GM11168 (cell line): ENCODE measurements at regions not wholly inside any gene's neighbourhood (a gene's known extent, or its start where the extent isn't known, plus 50 kb on each side); places are given as distances from the start of the nearest gene placed in this dataset.

Experiments
- in situ Hi-C: fragments of 300-500 bp; cut with MboI; formaldehyde crosslinking; loops from one replicate; pipeline ENCODE4 v1.12.0; 2022; ENCODE audit warnings: low sequenced_read_pairs; ENCODE audit not compliant: unreplicated experiment

DNA sequence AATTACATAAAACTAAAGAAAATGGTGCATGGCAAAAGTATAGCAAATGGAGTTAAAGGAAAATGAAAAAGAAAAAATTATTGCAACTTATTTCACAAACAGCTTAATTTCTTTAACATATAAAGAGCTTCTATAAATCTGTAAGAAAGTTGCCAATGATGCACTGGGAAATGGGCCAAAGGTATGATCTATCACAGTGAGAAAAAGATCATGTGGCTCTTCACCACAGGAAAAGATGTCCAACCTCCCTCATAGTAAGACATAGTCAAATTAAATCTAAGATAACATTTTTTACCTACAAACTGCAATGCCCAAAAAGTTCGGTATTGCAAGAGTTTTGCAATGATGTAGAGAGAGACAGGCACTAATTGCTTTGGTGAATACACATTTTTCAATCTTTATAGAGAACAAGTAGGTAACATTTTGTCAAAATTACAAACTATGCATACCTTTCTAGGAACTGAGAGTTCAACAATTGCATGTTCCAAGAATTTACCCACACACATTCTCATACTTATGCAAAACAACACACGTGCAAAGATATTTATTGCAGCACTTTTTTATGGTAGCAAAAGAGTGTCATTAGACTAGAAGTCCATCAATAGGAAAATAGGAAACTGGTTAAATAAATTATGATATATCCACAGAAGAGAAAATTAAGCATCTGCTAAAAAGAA, 372.6 kb downstream of the QKI start:
- in situ Hi-C loops = no loop called here

DNA sequence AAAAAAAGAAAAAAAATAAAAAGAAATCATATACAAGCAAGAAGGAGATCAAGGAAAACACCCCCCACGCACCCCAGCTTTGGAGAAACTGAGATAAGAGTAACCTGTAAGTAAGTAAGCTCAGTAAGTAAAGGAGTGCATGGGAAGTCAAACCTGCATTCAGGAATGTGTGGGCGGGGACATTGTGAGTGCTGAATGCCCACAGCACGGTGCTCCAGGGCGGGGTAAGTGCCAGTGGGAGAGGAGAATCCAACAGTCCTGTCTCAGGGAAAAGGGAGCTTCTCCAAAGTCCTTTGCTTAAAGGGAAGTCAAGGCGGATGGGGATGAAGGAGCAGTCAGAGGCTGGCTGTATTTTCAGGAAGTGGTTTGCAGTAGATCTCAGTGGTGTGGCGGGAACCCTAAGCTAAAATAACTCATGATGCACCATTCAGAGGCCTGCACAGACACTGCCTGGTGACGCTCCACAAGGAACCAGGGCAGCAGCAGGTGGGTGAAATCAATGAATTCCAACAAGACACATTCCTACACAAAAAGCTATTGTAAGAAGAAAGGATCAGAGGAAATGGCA, 368.0 kb downstream of the QKI start:
- in situ Hi-C loops = no loop called here

DNA sequence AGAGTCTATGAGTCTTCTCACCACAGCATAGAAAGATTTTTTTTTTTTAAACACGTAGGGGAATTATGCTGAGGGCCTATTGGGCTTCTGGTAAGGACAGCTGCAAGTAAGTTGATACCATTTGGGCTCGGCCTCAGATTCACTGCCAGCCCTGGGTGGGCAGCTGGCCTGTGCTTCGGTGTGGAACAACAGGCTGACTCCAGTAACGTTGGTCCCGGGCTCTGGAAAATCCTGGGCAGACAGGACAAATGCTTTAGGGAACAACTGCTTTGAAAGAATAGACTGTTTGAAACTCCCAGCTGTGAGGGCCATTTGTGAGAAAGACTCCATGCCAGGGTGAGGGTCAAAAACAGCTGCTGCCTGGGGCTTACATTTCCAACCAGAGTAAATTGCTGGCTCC, 366.5 kb downstream of the QKI start:
- in situ Hi-C loops = no loop called here

DNA sequence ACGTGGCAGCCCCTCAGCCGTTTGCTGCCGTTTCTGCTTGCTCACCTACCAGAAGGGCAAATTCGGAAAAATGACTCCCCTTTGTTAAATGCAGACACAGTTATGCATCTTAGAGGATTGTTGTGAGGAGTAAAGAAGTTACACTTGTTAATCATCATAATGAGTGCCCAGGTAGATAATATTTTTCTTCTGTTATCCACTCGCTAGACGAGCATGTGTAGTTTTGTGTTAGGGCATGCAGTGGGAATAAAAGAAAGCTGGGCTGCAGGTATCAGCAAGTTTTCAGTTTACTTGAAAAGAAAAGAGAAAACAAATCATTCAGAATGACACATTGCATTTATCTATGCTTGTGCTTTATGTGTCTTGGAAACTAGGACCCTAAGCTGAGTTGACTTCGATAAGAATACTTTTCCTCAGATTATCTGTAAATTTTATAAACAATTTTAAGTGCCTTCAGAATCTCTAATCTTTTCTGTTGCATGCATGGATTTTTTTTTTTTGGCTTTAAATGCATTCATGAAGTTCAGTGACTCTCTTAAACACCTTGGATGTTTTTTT, 365.3 kb downstream of the QKI start:
- in situ Hi-C loops = no loop called here

DNA sequence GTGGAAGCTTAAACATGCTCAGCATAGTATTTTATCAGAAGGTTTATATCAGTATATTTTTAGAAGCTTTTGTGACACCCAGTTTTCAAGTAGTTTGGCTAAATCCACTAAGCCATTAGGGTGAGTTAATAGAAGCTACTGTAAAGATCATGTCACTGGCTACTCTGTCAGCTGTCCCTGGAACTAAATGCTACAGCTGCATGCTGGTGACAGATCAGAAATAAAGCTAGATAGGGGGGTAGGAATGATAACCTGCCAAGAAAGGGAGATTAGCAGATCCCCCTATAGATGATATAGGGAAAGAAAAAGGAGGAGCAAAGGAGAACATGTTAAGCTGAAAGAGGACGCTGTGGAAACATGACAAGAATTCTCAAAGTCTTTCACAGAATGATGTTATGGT, 363.2 kb downstream of the QKI start:
- in situ Hi-C loops = no loop called here

DNA sequence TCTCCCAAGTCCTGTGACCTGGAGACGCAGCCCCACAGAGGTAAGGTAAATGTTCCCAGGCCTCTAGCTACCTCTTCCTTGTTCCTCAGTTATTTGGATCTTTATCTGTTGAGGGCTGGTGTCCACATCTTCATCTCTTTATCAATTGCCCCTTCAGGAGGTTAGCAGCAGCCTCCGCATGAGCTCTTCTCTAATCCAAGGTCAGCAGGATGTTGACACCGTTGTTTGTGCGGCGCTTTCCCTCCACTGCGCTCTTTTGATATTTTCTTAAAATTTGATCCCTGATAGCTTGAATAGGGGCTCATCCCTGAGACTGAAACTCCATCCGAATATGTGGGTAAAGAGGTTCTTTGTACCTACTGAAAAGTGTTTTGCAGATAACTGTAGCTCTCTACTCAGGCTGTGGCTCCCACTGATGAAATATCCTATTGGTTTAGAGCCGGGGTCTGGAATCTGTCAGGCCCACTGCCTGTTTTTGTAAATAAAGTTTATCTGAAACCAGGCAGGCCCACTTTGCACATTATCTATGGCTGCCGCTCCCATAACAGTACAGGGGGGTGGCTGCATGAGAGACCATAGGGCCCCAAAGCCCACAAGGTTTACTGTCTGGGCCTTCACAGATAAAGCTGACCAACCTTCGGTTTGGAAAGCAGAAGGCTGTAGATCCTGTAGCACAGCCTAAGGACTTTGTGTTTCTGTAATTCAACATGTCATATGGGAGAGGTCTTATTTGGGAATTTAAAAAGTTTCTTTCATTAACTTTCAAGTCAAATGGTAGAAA, 362.6 kb downstream of the QKI start:
- in situ Hi-C loops = no loop called here

DNA sequence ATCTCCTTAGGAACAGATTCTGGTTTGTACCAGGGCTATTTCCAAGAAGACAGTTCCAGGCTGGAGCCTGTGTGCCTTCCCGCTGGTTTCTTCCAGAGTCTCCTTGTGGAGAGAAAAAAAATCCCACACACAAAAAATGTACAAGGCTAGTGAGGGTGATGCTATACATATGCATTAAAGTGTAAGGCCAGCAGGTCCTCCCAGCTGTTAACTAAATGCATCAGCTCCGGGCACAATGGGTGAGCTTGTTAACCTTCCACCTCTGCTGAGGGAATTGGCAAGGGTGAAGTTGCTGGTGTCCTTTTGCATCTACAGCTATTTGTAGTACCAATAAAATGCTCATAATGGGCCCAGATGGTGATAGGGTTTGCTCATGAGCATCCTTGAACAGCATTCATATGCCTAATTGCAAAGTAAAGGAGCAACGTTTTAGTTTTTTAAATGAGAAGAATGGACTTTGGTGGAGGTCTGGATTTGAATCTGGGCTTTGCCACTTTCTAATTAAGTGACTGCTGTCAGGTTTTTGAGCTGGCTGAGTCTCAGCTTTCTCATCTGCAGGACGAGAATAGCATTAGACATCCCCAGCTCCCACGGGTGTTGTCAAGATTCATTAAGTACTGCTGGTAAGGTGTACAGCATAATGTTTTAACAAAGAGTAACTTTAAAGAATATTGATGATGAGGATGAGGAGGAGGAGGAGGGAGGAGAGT, 361.8 kb downstream of the QKI start:
- in situ Hi-C loops = no loop called here

DNA sequence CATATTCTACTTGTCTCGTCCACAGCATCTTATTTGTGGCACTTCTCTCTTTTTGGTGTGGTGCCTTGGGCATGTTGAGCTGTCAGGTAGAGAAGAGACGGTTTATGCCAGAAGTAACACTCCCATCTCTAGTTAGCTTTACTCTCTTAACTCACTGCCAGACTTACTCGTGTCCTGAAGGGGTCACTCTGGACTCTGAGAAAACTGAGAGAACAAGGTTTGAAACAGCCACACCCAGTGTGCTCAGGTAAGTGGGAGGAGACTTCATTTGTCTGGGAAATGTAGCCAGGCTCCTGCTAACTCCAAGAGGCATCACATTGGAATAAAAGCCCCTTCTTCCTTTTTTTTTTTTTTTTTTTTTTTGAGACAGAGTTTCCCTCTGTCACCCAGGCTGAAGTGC, 360.8 kb downstream of the QKI start:
- in situ Hi-C loops = no loop called here

DNA sequence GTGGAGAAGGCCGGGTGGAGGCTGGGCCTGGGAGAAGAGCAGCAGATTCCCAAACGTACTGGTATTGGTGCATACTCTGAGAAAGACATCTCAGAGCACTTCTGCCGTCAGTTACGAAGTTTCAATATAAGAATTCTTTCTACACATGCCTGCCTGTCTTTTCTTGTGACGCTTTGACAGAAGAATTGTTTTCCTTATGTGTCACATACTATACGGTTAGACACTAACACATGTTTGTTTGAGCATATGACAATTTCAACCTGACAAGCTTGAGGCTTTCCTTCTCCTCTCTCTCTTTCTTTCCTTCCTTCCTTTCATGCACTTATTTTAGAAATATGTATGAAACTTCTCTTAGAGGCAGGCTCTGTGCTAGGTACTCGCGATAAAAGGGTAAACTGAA, 360.0 kb downstream of the QKI start:
- in situ Hi-C loops = no loop called here

DNA sequence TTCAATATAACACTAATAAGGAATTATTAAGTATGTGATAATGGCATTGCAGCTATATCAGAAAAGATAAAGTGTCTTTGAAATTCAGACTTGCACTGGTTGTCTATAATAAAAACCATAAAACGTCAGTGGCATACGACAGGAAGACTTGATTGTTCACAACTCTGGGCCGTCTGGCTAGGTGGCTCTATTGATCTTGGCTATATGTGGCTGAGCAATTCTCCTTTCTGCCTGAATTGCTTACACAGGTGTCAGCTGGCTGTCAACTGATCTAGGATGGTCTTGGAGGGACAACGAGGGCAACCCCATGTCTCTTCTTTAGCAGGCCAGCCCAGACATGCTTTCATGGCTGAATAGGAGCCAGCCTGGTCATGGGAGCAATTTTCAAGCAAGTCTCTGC, 359.1 kb downstream of the QKI start:
- in situ Hi-C loops = no loop called here

DNA sequence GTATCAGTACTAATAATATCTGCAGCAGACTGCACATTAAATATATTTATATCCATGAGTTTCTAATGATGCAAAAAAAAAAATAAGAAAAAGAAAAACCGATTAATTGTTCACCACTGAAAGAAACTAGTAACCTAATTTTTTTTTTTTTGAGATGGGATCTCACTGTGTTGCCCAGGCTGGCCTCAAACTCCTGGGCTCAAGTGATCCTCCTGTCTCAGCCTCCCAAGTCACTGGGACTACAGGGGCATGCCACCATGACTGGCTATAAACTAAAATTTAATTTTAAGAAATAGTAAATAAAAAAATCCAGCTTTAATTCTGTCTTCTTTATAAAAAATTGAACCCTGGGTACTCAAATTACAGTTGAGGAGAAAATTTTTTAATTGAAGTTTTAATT, 358.2 kb downstream of the QKI start:
- in situ Hi-C loops = no loop called here

DNA sequence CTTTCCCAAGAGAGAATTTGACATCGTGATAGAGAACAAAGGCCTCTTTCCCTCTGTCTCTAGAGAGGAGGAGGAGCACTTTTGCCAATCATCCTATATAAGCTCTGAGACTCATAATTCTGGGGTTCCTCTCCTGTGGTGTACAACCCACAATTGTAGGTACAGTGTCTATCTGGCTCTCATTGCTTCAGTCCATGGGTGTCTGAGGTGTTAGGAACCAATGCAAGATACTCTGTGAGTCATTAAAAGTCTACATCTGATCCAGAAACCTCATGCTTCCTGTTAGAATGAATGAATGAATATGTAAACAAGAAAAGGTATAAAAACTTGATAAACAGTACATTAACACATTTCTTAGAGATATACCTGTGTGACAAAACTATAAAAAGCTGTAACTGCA, 356.7 kb downstream of the QKI start:
- in situ Hi-C loops = no loop called here

DNA sequence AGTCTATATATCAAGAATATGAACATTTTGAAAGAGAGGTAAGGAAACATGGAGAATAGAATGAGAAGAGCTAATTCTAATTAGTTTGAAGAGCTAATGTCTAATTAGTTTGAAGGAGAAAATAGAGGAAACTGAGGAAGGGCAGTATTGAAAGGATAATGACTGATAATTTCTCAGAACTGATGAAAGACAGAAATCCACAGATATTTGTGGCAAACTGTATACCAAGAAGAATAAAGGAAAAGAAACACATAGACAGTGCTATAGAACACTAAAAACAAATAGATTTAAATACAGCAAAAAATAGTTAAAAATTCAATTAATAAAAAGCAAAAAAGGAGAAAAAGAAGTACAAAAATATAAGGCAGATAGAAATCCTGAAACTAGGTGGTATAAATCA, 354.4 kb downstream of the QKI start:
- in situ Hi-C loops = no loop called here

DNA sequence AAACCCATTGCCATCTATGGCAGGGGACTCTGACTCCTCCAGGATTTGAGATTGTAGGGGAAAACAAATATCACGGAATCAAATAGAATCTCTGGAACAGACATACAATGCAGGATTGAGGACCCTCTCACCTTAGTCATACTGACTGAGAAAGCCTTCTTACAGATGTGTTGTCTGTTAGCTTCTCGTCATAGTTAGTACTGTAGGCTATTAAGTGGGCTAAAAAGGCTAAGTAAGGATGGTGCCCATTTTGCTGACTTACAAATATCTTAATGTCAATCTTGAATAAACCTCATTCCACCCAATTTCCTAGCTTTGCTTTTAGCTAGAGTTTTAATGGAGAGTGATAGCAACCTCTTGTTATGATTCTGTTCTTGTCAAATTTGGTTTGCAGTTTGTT, 352.4 kb downstream of the QKI start:
- in situ Hi-C loops = no loop called here

DNA sequence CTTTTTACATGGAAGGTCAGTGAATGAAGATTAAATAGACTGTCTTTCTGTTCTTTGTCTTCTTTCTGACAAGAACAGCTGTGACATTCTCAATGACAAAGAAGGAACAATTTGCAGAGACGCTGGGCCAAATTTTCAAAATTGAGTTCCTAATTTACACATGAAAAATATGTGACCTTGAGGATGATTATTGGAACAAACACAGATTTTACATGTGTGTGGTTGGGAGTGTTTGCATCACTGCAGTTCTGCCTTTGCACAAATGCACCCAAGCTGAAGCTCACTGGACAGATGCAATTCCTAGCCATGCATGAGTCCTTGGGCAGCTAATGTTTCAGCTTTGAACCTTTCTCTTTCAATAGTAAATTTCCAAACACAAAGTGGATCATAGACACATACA, 350.8 kb downstream of the QKI start:
- in situ Hi-C loops = no loop called here

DNA sequence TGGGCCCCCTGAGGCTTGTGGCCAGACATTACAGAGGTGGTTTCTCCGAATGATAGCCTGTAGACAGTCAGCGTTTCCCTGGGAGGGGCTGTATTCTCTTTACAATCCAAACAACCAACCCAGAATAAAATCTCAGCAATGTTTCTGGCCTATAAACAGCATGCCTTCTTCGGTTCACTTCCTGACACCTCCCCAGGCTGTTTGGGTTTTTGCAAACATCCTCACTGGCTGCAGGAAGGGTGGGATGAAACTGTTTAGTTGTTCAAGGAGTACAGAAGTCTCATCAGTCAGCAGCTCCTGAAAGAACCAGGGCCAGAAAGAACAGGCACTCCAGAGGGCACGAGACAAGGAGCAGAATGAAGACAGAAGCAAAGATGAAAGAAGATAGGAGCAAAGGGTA, 350.0 kb downstream of the QKI start:
- in situ Hi-C loops = no loop called here

DNA sequence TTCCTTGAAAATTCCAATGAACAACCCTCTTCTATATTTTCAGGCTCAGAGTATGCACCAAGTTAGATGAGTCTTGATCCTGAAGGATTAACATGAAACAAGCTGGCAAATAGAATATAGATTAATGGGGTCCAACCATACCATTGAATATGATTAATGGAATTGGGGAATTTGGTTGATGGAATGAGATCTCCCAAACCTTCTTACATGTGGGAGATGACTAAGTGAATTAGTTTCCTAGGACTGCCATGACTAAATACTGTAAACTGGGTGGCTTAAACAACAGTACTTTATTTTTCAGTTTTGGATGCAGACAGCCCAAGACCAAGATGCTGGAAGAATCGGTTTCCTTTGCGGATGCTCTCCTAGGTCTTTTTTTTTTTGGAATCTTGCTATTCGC, 347.0 kb downstream of the QKI start:
- in situ Hi-C loops = no loop called here

DNA sequence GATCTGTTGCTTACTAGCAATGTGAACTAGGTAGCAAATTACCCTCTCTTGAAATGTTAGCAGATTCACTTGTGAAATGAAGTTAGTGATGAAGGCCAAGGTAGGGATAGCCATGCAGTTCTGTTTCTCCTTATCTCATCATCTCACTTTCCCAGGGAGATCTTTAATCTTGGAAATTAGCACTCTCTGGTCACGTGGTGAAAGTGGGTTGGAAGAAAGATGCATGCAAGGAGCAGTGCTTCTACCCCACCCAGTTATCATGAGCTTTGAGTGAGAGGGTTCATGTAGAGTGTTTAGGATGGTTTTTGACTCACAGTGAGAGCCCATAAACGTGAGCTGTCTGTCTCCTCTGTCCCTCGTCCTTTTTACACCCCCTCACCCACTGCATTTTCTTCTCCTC, 346.3 kb downstream of the QKI start:
- in situ Hi-C loops = no loop called here

DNA sequence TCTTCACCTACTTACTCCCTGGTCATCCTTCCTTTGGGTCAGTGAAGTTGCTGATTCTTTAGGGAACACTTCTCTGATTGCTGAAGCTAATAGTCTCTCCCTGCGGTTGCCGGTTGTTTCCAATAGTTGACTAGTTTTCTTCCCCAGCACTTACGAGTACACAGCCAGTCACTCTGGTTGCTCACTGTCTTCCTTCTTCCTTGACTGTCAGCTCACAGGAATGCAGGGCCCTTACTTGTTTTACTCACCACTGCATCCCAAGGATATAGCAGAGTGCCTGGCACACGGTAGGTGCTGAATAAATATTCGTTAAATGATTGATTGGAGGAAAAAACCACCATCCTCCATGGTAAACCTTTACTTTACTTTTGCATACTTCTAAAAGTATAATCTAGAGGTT, 345.0 kb downstream of the QKI start:
- in situ Hi-C loops = no loop called here

DNA sequence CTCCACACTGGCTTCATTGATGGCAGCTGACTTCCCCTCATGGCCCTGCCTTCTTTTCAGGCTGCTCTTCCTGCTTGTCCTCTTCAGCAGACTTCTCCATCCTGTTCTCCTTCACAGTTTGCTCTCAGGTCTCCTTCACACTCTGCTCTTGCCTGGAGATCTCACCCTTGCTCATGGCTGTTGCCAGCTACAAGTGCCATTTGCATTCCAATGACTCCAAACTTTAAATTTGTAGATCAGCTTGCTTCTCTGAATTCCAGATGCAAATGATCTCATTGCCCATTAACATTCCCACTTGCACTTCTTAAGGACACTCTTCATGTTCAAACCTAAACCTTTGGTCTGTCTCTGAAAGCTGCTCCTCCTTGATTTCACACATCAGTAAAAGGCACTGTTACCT, 343.0 kb downstream of the QKI start:
- in situ Hi-C loops = no loop called here

DNA sequence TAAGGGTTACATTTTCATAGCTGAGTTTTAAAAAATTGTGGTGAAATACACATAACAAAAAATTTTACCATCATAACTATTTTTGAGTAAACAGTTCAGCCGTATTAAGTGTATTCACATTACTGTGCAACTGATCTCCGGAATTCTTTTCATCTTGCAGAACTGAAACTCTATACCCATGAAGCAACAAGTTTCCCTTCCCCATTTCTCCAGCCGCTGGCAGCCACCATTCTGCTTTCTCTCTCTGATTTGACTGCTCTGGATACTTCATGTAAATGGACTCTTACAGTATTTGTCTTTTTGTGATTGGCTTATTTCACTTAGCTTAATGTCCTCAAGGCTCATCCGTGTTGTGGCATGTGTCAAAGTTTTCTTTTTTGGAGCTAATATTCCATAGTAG, 341.6 kb downstream of the QKI start:
- in situ Hi-C loops = no loop called here
